RWPE2 (cell line): ENCODE measurements at regions not wholly inside any gene's neighbourhood (a gene's known extent, or its start where the extent isn't known, plus 50 kb on each side); places are given as distances from the start of the nearest gene placed in this dataset.

Experiments
- ATAC-seq: fragments of 200-7000 bp; cut with Tn5 transposase; 3 replicates; pipeline ENCODE4 v1.9.1; 2021; ENCODE audit warnings: low read depth
- DNase-seq: peaks from one replicate; pipeline ENCODE4 v3.0.0-alpha.2; 2020; ENCODE audit warnings: low spot score
- H3K27ac ChIP-seq: fragments of 450-650 bp; 2 replicates; pipeline ENCODE4 v1.5.1; 2017; ENCODE audit warnings: mild to moderate bottlenecking; ENCODE audit not compliant: poor library complexity, severe bottlenecking
- H3K27me3 ChIP-seq: fragments of 250-450 bp; sonication (Bioruptor Pico); 2 replicates; pipeline ENCODE4 v1.5.1; 2021; ENCODE audit warnings: mild to moderate bottlenecking, moderate library complexity; ENCODE audit not compliant: insufficient read depth, poor library complexity, severe bottlenecking
- H3K36me3 ChIP-seq: fragments of 250-450 bp; sonication (Bioruptor Pico); 2 replicates; pipeline ENCODE4 v1.5.1; 2020; ENCODE audit warnings: low read depth, mild to moderate bottlenecking, moderate library complexity
- H3K4me1 ChIP-seq: fragments of 250-450 bp; sonication (Bioruptor Pico); 2 replicates; pipeline ENCODE4 v1.5.1; 2021; ENCODE audit warnings: mild to moderate bottlenecking, moderate library complexity; ENCODE audit not compliant: insufficient read depth, poor library complexity, severe bottlenecking
- H3K4me3 ChIP-seq: fragments of 250-450 bp; sonication (Bioruptor Pico); 2 replicates; pipeline ENCODE4 v1.5.1; 2021; ENCODE audit warnings: mild to moderate bottlenecking, moderate library complexity; ENCODE audit not compliant: severe bottlenecking
- H3K9me3 ChIP-seq: fragments of 250-450 bp; sonication (Bioruptor Pico); 2 replicates; pipeline ENCODE4 v1.5.1; 2021; ENCODE audit warnings: mild to moderate bottlenecking, moderate library complexity; ENCODE audit not compliant: severe bottlenecking
- CTCF ChIP-seq: fragments of 450-650 bp; IDR thresholded peaks from one replicate; pipeline ENCODE4 v1.5.1; 2017; ENCODE audit warnings: mild to moderate bottlenecking, moderate library complexity; ENCODE audit not compliant: poor library complexity, severe bottlenecking

GRCh38 chr4:174138616-174139015 is 144.9 kb downstream of the FBXO8 start:
- ATAC-seq = no peak

GRCh38 chr4:174137698-174138097 is 145.8 kb downstream of the FBXO8 start:
- DNase-seq = no peak
- no peaks in the 10 kb centered on the region for H3K36me3 ChIP-seq
- no peak for TF ChIP-seq CTCF
- no peaks in the 10 kb centered on the region for H3K4me1 ChIP-seq
- no peak for ATAC-seq
- no peak overlapping the region for H3K4me3 ChIP-seq
- H3K27ac ChIP-seq = no peak overlapping the region
- no peaks in the 10 kb centered on the region for H3K27me3 ChIP-seq
- H3K9me3 ChIP-seq = no peaks in the 10 kb centered on the region

More at GRCh38 chr4:174138616-174139015, 144.9 kb downstream of the FBXO8 start:
- H3K9me3 ChIP-seq = no peaks in the 10 kb centered on the region
- TF ChIP-seq CTCF = no peak
- no peak overlapping the region for H3K4me3 ChIP-seq
- H3K36me3 ChIP-seq = no peaks in the 10 kb centered on the region
- no peaks in the 10 kb centered on the region for H3K27me3 ChIP-seq
- no peak overlapping the region for H3K27ac ChIP-seq
- no peaks in the 10 kb centered on the region for H3K4me1 ChIP-seq
- no peak for DNase-seq

GRCh38 chr4:174135936-174136406 is 147.5 kb downstream of the FBXO8 start:
- Histone ChIP-seq H3K27ac (no peak overlapping the region), H3K9me3 (no peaks in the 10 kb centered on the region), H3K4me1 (no peaks in the 10 kb centered on the region), H3K27me3 (no peaks in the 10 kb centered on the region), H3K36me3 (no peaks in the 10 kb centered on the region), H3K4me3 (no peak overlapping the region)
- no peak for ATAC-seq
- no peak for DNase-seq
- TF ChIP-seq CTCF = no peak

- Histone ChIP-seq H3K4me1 (no peaks in the 10 kb centered on the region), H3K27me3 (no peaks in the 10 kb centered on the region), H3K27ac (no peak overlapping the region), H3K9me3 (no peaks in the 10 kb centered on the region), H3K36me3 (no peaks in the 10 kb centered on the region), H3K4me3 (no peak overlapping the region)
- no peak for DNase-seq
- TF ChIP-seq CTCF = no peak
- ATAC-seq = no peak
Measured at GRCh38 chr4:174135530-174135929, 147.9 kb downstream of the FBXO8 start.

- Histone ChIP-seq H3K9me3 (no peaks in the 10 kb centered on the region), H3K4me3 (no peak overlapping the region), H3K36me3 (no peaks in the 10 kb centered on the region), H3K4me1 (no peaks in the 10 kb centered on the region), H3K27me3 (no peaks in the 10 kb centered on the region), H3K27ac (no peak overlapping the region)
- ATAC-seq = no peak
- no peak for DNase-seq
- no peak for TF ChIP-seq CTCF
Measured at GRCh38 chr4:174134361-174134760, 149.1 kb downstream of the FBXO8 start.
